ENCODE measurements at regions not wholly inside any gene's neighbourhood (a gene's known extent, or its start where the extent isn't known, plus 50 kb on each side); places are given as distances from the start of the nearest gene placed in this dataset.

GRCh38 chr4:17230727-17231126 is 281.2 kb downstream of the QDPR start:
- H3K27me3 Mint-ChIP-seq (ENCODE audit: low read depth in 3 of 3), result peaks cover 0 to 1% (median 0%) of the 10 kb centered on the region in 3 donors
- H3K9me3 ChIP-seq (replicated peaks in 1 of 2; ENCODE audit: control insufficient read depth in 1 of 2, insufficient read depth in 1 of 2, low read length in 2 of 2), result peaks cover 0 to under 1% of the 10 kb centered on the region in 2 donors
- no peak overlapping the region for H3K27ac ChIP-seq (ENCODE audit: low read depth in 1 of 2, low read length in 2 of 2)
- no peak overlapping the region for H3K9ac ChIP-seq (ENCODE audit: insufficient read depth, low read length, poor library complexity, severe bottlenecking)
- DNase-seq, result no peak
- no peaks in the 10 kb centered on the region for H3K79me2 ChIP-seq (ENCODE audit: insufficient read depth, low read length)
- no peak overlapping the region for H3K4me2 ChIP-seq (replicated peaks; ENCODE audit: extremely low read depth, low read length, poor library complexity, severe bottlenecking)
- no peak overlapping the region for H3K27ac Mint-ChIP-seq
- intact Hi-C loops (cut with micrococcal nuclease), result no loop called here
- no peaks in the 10 kb centered on the region for H3K4me1 Mint-ChIP-seq
- WGBS (ENCODE audit: insufficient coverage), result no CpG with 5 or more reads among the region's 1 CpG
- no peak for TF ChIP-seq CTCF (IDR thresholded peaks at IDR 0.05)
- H3K27me3 ChIP-seq (ENCODE audit: control insufficient read depth in 2 of 2, insufficient read depth in 2 of 2, low read length in 2 of 2), result no peaks in the 10 kb centered on the region
- H3K36me3 Mint-ChIP-seq, result no peaks in the 10 kb centered on the region
- H3K36me3 ChIP-seq (replicated peaks in 1 of 2; ENCODE audit: control insufficient read depth in 1 of 2, insufficient read depth in 2 of 2, low read length in 2 of 2), result no peaks in the 10 kb centered on the region
- H3K9me3 Mint-ChIP-seq, result peaks cover 1 to 7% (median 3%) of the 10 kb centered on the region in 7 donors
- H2AFZ ChIP-seq (ENCODE audit: insufficient read depth, low read depth, low read length, poor library complexity, severe bottlenecking), result no peak overlapping the region
- H3K4me3 ChIP-seq (replicated peaks in 1 of 3; ENCODE audit: low read depth in 2 of 3, low read length in 3 of 3), result no peak overlapping the region
- H4K20me1 ChIP-seq (ENCODE audit: insufficient read depth, low read length), result no peaks in the 10 kb centered on the region
- no peak overlapping the region for H3K4me3 Mint-ChIP-seq
- no peaks in the 10 kb centered on the region for H3K4me1 ChIP-seq (ENCODE audit: control insufficient read depth in 1 of 2, insufficient read depth in 2 of 2, low read length in 2 of 2)

- no peak overlapping the region for H3K4me3 Mint-ChIP-seq
- peaks cover 0 to 7% of the 10 kb centered on the region in 2 donors for H3K9me3 ChIP-seq (replicated peaks in 1 of 2; ENCODE audit: control insufficient read depth in 1 of 2, insufficient read depth in 1 of 2, low read length in 2 of 2)
- H3K4me1 Mint-ChIP-seq, result no peaks in the 10 kb centered on the region
- H3K27ac ChIP-seq (ENCODE audit: low read depth in 1 of 2, low read length in 2 of 2), result no peak overlapping the region
- no peak overlapping the region for H3K9ac ChIP-seq (ENCODE audit: insufficient read depth, low read length, poor library complexity, severe bottlenecking)
- DNase-seq, result no peak
- H3K4me2 ChIP-seq (replicated peaks; ENCODE audit: extremely low read depth, low read length, poor library complexity, severe bottlenecking), result no peak overlapping the region
- no peak overlapping the region for H2AFZ ChIP-seq (ENCODE audit: insufficient read depth, low read depth, low read length, poor library complexity, severe bottlenecking)
- intact Hi-C loops (cut with micrococcal nuclease), result no loop called here
- no peak overlapping the region for H3K4me3 ChIP-seq (replicated peaks in 1 of 3; ENCODE audit: low read depth in 2 of 3, low read length in 3 of 3)
- TF ChIP-seq CTCF (IDR thresholded peaks at IDR 0.05), result no peak
- H3K27me3 Mint-ChIP-seq (ENCODE audit: low read depth in 3 of 3), result peaks cover 0 to 2% (median 0%) of the 10 kb centered on the region in 3 donors
- no peaks in the 10 kb centered on the region for H3K79me2 ChIP-seq (ENCODE audit: insufficient read depth, low read length)
- no peaks in the 10 kb centered on the region for H3K36me3 Mint-ChIP-seq
- no peaks in the 10 kb centered on the region for H3K27me3 ChIP-seq (ENCODE audit: control insufficient read depth in 2 of 2, insufficient read depth in 2 of 2, low read length in 2 of 2)
- no peaks in the 10 kb centered on the region for H3K4me1 ChIP-seq (ENCODE audit: control insufficient read depth in 1 of 2, insufficient read depth in 2 of 2, low read length in 2 of 2)
- no peak overlapping the region for H3K27ac Mint-ChIP-seq
- H3K9me3 Mint-ChIP-seq, result peaks cover 0 to 12% (median 8%) of the 10 kb centered on the region in 7 donors
- no peaks in the 10 kb centered on the region for H4K20me1 ChIP-seq (ENCODE audit: insufficient read depth, low read length)
- no peaks in the 10 kb centered on the region for H3K36me3 ChIP-seq (replicated peaks in 1 of 2; ENCODE audit: control insufficient read depth in 1 of 2, insufficient read depth in 2 of 2, low read length in 2 of 2)
Measured at GRCh38 chr4:17220816-17221215, 291.1 kb downstream of the QDPR start.
